Upper lobe of left lung (tissue), 4 donors: ENCODE measurements at regions not wholly inside any gene's neighbourhood (a gene's known extent, or its start where the extent isn't known, plus 50 kb on each side); places are given as distances from the start of the nearest gene placed in this dataset.

Source experiments
- CTCF ChIP-seq, 6 experiments: fragments of 450-650 bp in 4 of 6; fragments of 200-600 bp in 2 of 6; sonication (generic) in 2 of 6; IDR thresholded peaks; one replicate each; pipeline ENCODE4 v1.5.1; 2016 to 2019; ENCODE audit warnings: antibody characterized with exemption in 6 of 6
- POLR2A ChIP-seq, 4 donors: fragments of 450-650 bp; IDR thresholded peaks; one replicate each; pipeline ENCODE4 v1.5.1; 2016 to 2017; ENCODE audit warnings: antibody characterized with exemption in 4 of 4, mild to moderate bottlenecking in 2 of 4

- TF ChIP-seq CTCF (IDR thresholded peaks at IDR 0.05) (no peak), POLR2A (IDR thresholded peaks at IDR 0.05) (no peak)
Observed at GRCh38 chr6:11854408-11855165, 76.0 kb upstream of the ADTRP start.
